ENCODE measurements at regions not wholly inside any gene's neighbourhood (a gene's known extent, or its start where the extent isn't known, plus 50 kb on each side); places are given as distances from the start of the nearest gene placed in this dataset.

DNA sequence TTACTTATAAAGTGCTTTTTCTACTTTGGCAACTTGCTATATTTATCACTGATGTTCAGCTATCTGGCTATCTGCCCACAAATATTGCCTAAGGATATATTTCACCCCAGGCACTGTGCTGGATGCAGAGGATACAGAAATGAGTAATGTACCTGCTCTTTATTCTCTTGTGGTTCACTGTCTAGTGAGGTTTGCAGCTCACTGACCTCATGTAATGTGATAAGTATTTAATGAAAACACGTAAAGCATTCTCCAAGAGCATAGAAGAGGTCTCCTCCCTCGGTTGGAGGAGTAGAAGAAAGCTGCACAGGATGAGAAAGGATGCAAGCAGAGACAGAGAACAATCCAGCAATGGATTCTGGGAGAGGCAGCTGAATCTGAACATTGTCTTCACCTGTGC, 610.7 kb downstream of the CBLN4 start:
- Histone ChIP-seq H3K14ac (ENCODE audit: insufficient read depth, low read length) (no peak overlapping the region), H2BK20ac (ENCODE audit: low read depth, low read length, poor library complexity, severe bottlenecking) (no peak overlapping the region), H3K56ac (ENCODE audit: insufficient read length, low read depth, low read length) (no peak overlapping the region), H4K91ac (ENCODE audit: insufficient read length, low read depth, low read length) (no peak overlapping the region), H3K27me3 (ENCODE audit: insufficient read depth, low read length) (no peaks in the 10 kb centered on the region), H3K9ac (ENCODE audit: extremely low read depth, insufficient read length, low read length) (no peak overlapping the region), H4K8ac (replicated peaks; ENCODE audit: insufficient read length, low read depth, low read length) (no peak overlapping the region), H4K5ac (ENCODE audit: insufficient read length, low read depth, low read length) (no peak overlapping the region), H2BK120ac (ENCODE audit: low read depth, low read length, poor library complexity, severe bottlenecking) (no peak overlapping the region), H3K23me2 (ENCODE audit: insufficient read length, low read depth, low read length, poor library complexity, severe bottlenecking) (no peaks in the 10 kb centered on the region), H3K79me1 (ENCODE audit: insufficient read depth, low read depth, low read length, poor library complexity, severe bottlenecking) (no peaks in the 10 kb centered on the region), H3K18ac (ENCODE audit: insufficient read length, low read depth, low read length) (no peak overlapping the region), H2AFZ (ENCODE audit: low read length) (no peak overlapping the region), H3T11ph (ENCODE audit: low read length) (no peak overlapping the region), H3K4ac (ENCODE audit: low read depth, low read length) (no peak overlapping the region), H2BK12ac (ENCODE audit: insufficient read length, low read depth, low read length) (no peak overlapping the region), H3K4me1 (ENCODE audit: insufficient read depth, low read length) (no peaks in the 10 kb centered on the region), H4K20me1 (ENCODE audit: control insufficient read depth, insufficient read depth, insufficient read length) (no peaks in the 10 kb centered on the region), H3K79me2 (ENCODE audit: insufficient read depth, low read length) (no peaks in the 10 kb centered on the region), H3K23ac (ENCODE audit: insufficient read length, low read depth, low read length) (no peak overlapping the region), H2AK5ac (ENCODE audit: insufficient read length, low read length) (no peak overlapping the region), H3K27ac (ENCODE audit: insufficient read length, low read depth, low read length) (no peak overlapping the region), H2BK5ac (ENCODE audit: insufficient read length, low read length) (no peak overlapping the region), H3K9me3 (ENCODE audit: control insufficient read depth, low read depth, low read length) (no peaks in the 10 kb centered on the region), H3K4me2 (ENCODE audit: insufficient read depth, insufficient read length, low read length) (no peak overlapping the region), H2BK15ac (ENCODE audit: low read depth, low read length) (no peak overlapping the region)
- H3K9me3 Mint-ChIP-seq = peaks cover 0 to 2% of the 10 kb centered on the region in 2 experiments; a peak in 1 of 5 replicates
- H3K36me3 Mint-ChIP-seq (ENCODE audit: insufficient read depth in 1 of 3, low read depth in 3 of 3) = no peaks in the 10 kb centered on the region
- H3K4me3 Mint-ChIP-seq = no peak overlapping the region
- TF ChIP-seq, protein P1, sequence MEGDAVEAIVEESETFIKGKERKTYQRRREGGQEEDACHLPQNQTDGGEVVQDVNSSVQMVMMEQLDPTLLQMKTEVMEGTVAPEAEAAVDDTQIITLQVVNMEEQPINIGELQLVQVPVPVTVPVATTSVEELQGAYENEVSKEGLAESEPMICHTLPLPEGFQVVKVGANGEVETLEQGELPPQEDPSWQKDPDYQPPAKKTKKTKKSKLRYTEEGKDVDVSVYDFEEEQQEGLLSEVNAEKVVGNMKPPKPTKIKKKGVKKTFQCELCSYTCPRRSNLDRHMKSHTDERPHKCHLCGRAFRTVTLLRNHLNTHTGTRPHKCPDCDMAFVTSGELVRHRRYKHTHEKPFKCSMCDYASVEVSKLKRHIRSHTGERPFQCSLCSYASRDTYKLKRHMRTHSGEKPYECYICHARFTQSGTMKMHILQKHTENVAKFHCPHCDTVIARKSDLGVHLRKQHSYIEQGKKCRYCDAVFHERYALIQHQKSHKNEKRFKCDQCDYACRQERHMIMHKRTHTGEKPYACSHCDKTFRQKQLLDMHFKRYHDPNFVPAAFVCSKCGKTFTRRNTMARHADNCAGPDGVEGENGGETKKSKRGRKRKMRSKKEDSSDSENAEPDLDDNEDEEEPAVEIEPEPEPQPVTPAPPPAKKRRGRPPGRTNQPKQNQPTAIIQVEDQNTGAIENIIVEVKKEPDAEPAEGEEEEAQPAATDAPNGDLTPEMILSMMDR (conservative IDR thresholded peaks at IDR 0.05) = no peak
- H3K27me3 Mint-ChIP-seq (ENCODE audit: low read depth) = no peaks in the 10 kb centered on the region; the same call in 1 of the 2 replicates
- H3K4me1 Mint-ChIP-seq = no peaks in the 10 kb centered on the region
- no peak overlapping the region for H3K27ac Mint-ChIP-seq
- WGBS (ENCODE audit: extremely low coverage, insufficient read length, low lambda C conversion rate) = no CpG with 5 or more reads among the region's 2 CpGs
- DNase-seq = no peak

All from H9 (cell line).